HG02870 (cell line): ENCODE measurements at regions not wholly inside any gene's neighbourhood (a gene's known extent, or its start where the extent isn't known, plus 50 kb on each side); places are given as distances from the start of the nearest gene placed in this dataset.
"Not testable (repeated sequence)": the region's sequence is repeated elsewhere in the genome, so short reads cannot be mapped to it uniquely, and the experiment has no call there.

Source experiments
- ATAC-seq: cut with Tn5 transposase; IDR thresholded peaks from one replicate; pipeline ENCODE4 v1.9.1; 2021; ENCODE audit warnings: mild to moderate bottlenecking, moderate library complexity; ENCODE audit not compliant: unreplicated experiment

GRCh38 chr21:24628536-24628935, 978.7 kb downstream of the MRPL39 start:
- no peak for ATAC-seq

GRCh38 chr21:24628046-24628445, 979.2 kb downstream of the MRPL39 start:
- ATAC-seq, result no peak

DNA sequence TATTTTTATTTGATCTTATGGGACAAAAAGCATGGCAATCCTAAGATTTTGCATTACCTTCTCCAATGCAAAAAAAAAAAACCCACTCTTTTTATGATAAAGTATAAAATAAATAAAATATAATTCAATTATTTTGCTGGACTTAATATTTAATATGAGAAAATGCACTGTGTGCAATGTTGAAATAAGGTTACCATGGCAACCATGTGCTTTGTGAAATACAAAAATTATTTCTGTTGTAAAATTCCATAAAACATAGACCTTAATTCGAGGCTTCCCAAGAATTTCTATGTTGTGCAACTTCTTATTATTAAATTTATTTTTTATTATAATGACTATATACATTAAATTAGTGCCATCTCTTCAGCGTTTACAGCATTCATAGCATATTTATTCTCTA, 989.5 kb downstream of the MRPL39 start:
- ATAC-seq, result no peak

- ATAC-seq, result no peak
Observed at GRCh38 chr21:24594082-24594481, 1013.2 kb downstream of the MRPL39 start.

DNA sequence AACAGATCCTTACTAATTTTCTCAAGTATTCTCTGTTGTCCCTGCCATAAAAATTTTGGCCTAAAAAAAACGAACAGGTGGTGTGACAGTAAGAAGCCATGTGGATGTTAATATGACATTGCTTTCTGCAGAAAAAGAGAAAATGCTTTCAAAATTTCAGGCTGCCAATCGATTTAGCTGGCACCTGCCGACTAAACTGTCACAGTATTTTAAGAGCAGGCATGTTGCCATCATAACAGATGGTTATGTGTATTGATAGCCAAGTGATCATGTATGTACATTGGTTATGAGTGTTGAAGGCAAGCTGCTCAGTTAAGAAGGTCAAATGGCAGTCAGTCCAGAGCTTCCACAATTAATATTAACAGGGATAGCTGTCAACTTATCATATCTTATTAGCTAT, 1017.0 kb downstream of the MRPL39 start:
- ATAC-seq, result no peak

- ATAC-seq, result no peak
Observed at GRCh38 chr21:24583473-24583872, 1023.8 kb downstream of the MRPL39 start.

GRCh38 chr21:24577301-24577700, 1030.0 kb downstream of the MRPL39 start:
- no peak for ATAC-seq

DNA sequence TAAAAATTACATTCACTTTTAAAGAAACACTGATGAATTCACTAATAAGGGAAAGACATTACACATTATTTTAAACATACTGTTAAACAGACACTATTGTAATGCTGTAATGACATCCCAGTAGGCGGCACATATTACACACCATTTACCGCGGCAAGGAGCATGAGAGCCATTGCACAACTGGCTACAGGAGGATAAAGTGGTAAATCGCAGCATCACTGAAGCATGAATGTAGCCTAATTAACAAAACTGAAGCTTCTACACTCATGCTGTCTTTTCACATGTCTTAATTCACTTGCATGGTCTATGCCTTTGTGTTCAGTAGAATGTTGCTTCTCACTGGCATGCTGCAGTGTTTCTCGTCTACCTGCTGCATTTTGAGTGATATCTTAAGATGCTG, 1046.0 kb downstream of the MRPL39 start:
- no peak for ATAC-seq

DNA sequence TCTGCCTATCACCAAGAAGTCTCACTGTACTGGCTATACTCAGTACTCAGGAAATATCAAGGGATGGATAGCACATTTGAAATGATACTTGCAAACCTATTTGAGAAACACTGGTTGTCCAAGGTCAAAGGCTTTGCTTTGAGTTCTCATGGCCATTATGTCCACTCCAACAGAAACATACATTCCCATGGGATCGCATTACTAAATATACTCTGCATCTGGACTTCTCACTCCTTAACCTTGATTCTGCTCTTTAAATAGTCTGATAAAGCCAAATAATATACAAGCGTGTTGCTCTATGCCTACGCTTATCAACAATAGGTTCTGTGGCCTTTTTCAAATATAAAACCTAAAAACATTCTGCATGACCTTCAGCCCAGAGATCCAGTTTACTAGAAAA, 1054.8 kb downstream of the MRPL39 start:
- ATAC-seq, result no peak

DNA sequence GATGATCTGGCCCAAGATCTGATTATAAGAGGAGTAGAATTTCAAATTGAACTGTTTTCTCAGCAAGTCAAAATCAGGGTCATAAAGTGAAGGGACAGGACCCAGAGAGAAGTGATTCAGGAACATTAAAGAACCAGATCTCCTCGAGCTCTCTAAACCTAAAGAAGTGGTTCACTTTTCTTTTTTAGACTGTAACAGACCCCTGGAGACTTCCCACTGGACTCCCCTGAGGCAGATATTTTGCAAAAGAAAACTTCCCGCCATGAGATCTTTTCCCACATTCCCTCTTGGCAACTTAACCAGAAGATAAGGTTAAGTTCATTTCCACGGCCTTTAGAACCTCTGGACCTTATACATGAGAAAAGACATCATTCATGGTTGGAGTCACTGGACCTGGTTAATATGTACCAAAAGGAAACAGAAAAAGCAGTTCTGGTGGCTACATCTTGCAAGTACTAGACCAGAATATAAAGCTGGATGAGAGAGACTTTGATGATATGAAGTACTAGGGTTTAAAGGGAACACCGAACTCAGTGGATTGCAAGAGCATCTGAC, 1061.4 kb downstream of the MRPL39 start:
- ATAC-seq, result no peak

- no peak for ATAC-seq
Observed at GRCh38 chr21:24514081-24514733, 1093.1 kb downstream of the MRPL39 start.

DNA sequence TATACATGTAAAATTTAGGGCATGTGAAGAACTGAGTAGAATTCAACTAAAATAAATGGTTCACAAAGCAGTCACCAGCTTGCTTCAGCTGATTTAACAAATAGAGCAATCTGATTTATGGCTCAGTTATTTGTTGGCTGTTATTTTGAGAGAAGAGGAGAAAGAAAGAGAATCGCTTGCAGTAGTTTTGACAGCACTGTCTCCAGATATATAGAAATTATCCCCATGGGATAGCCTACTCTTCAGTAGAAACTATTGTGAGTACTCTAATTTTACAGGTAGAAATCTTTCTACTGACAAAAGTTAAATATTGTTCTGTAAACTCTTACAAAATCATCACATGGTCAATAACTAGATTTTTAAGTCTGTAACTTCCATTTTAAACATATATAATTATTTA, 1098.2 kb downstream of the MRPL39 start:
- ATAC-seq, result no peak

DNA sequence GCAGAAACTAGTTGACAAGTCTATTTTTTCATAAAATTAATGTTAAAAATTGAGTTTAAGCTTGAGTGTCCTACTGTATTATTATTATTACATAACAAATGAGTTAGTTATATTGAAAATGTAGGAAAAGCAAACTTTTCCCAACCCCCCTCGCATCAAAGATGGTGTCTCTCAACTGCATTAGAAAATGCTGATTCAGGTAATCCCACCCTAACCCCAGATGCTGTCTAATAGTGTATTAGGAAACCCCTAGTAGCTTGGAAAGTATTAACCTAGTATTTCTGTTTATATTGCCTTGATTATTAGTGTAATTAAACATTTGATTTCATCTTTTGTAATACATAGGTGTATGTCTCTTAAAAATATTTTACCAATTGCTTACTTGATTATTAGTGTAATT, 1120.3 kb downstream of the MRPL39 start:
- ATAC-seq, result no peak

- not testable (repeated sequence) for ATAC-seq
Observed at GRCh38 chr21:24483361-24483760, 1123.9 kb downstream of the MRPL39 start.

GRCh38 chr21:24470852-24471251, 1136.4 kb downstream of the MRPL39 start:
- ATAC-seq, result no peak

GRCh38 chr21:24456358-24456757, 1150.9 kb downstream of the MRPL39 start:
- no peak for ATAC-seq

- peak; percentile 54 for ATAC-seq
Observed at GRCh38 chr21:24450119-24450518, 1157.2 kb downstream of the MRPL39 start.

- ATAC-seq, result no peak
Observed at GRCh38 chr21:24445517-24445916, 1161.8 kb downstream of the MRPL39 start.

- peak; percentile 61 for ATAC-seq
Observed at GRCh38 chr21:24444736-24445135, 1162.5 kb downstream of the MRPL39 start.

DNA sequence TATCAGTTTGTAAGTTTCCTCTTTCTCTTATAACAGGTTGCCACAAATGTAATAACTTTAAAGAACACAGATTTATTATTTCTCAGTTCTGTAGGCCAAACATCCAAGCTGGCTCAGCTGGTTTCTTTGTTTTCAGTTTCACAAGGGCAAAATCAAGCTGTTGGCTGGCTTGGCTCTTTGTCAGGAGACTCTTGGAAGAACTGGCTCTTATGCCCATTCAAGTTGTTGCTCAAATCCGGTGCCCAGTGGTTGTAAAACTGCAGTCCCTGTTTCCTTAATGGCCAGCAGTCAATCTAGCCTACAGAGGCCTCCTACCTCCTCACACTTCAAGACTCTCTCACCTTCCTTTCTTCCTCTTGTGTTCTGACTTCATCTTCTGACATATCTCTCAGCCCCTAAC, 1171.0 kb downstream of the MRPL39 start:
- no peak for ATAC-seq

- peak; percentile 85 for ATAC-seq
Observed at GRCh38 chr21:24428591-24429199, 1178.6 kb downstream of the MRPL39 start.

DNA sequence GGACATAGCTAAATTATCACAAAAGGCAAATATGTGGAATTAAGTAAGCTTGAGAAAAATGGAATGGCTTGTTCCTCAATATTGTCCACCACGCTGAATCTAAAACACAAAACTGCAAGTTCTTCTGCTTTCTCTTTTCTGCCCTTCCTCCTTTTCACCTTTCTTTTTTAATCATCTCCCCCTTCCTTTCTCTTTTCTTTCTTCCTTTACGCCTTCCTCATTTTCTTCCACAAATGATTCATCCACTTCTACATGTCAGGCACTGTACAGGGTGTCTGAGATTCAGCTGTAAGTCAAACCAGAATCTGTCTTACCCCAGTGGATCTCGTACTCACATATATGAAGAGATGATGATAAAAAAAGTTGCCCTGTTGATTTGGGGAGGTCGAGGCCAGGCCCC, 1182.5 kb downstream of the MRPL39 start:
- ATAC-seq, result no peak

- ATAC-seq, result no peak
Observed at GRCh38 chr21:24423546-24423945, 1183.7 kb downstream of the MRPL39 start.
